ENCODE measurements at regions not wholly inside any gene's neighbourhood (a gene's known extent, or its start where the extent isn't known, plus 50 kb on each side); places are given as distances from the start of the nearest gene placed in this dataset.

GRCh38 chr6:138651491-138651890 lies 122.1 kb upstream of the CCDC28A start:
- H3K27me3 ChIP-seq, result no peaks in the 10 kb centered on the region
- H3K4me3 ChIP-seq, result no peak overlapping the region
- no peak for DNase-seq (ENCODE audit: low spot score in 2 of 2)
- no peaks in the 10 kb centered on the region for H3K9me3 ChIP-seq
- TF ChIP-seq POLR2AphosphoS5 (IDR thresholded peaks at IDR 0.05) (no peak), CTCF (IDR thresholded peaks at IDR 0.05) (no peak), EP300 (IDR thresholded peaks at IDR 0.05) (no peak), POLR2A (IDR thresholded peaks at IDR 0.05) (no peak)
- no peaks in the 10 kb centered on the region for H3K36me3 ChIP-seq
- H3K27ac ChIP-seq, result no peak overlapping the region
- peaks cover 47% of the 10 kb centered on the region for H3K4me1 ChIP-seq
- 87% methylated on average over 4 of the region's 4 CpGs for WGBS

DNA sequence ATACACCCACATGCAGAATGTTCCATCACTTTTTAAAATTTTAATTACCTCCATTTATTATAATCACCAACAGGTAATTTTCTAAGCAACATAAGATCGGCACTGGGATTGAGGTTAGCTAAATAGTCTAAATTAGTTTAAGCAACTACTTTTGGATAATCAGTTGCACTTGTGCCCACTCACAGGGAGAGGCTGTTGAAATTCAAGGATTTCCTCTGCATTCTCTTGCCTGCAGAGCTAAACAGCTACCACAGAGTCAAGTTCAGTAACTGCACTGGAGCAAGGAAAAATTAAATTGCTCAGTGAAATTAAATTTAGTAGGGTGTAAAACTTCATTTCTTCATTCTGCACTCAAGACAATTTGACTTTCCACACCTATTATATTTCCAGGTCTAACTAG lies 120.7 kb upstream of the CCDC28A start:
- Histone ChIP-seq H3K27me3 (no peaks in the 10 kb centered on the region), H3K4me3 (no peak overlapping the region), H3K9me3 (no peaks in the 10 kb centered on the region), H3K27ac (peak overlapping the region; percentile 45), H3K4me1 (peaks cover 54% of the 10 kb centered on the region), H3K36me3 (no peaks in the 10 kb centered on the region)
- no peak for DNase-seq (ENCODE audit: low spot score in 2 of 2)
- WGBS, result 44% methylated on average over 1 of the region's 1 CpG
- TF ChIP-seq EP300 (IDR thresholded peaks at IDR 0.05) (no peak), CTCF (IDR thresholded peaks at IDR 0.05) (no peak), POLR2A (IDR thresholded peaks at IDR 0.05) (no peak), POLR2AphosphoS5 (IDR thresholded peaks at IDR 0.05) (no peak)

DNA sequence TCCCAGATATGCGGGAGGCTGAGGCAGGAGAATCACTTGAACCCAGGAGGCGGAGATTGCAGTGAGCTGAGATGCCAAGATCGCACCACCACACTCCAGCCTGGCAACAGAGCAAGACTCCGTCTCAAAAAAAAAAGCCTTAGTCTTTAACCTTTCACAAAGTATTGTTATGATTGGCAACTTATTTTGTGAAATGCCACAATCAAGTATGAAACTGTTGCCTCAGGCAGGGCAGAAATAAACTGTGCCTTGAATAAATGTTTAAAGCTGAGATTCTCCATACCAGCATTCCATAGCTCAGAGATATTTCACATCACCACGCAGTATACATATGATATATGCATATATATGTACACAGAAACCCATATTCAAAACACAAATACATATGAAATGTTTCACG lies 120.1 kb upstream of the CCDC28A start:
- no peak for DNase-seq (ENCODE audit: low spot score in 2 of 2)
- H3K36me3 ChIP-seq, result no peaks in the 10 kb centered on the region
- no peaks in the 10 kb centered on the region for H3K27me3 ChIP-seq
- H3K4me3 ChIP-seq, result no peak overlapping the region
- no peak for TF ChIP-seq EP300 (IDR thresholded peaks at IDR 0.05)
- H3K4me1 ChIP-seq, result peaks cover 53% of the 10 kb centered on the region
- H3K9me3 ChIP-seq, result no peaks in the 10 kb centered on the region
- 59% methylated on average over 6 of the region's 6 CpGs for WGBS
- H3K27ac ChIP-seq, result peak overlapping the region; percentile 45

- TF ChIP-seq POLR2A (IDR thresholded peaks at IDR 0.05), result no peak
These were observed 118.6 kb upstream of the CCDC28A start for GRCh38 chr6:138654715-138655634.

GRCh38 chr6:138655828-138656227 lies 117.7 kb upstream of the CCDC28A start:
- Histone ChIP-seq H3K36me3 (no peaks in the 10 kb centered on the region), H3K27me3 (no peaks in the 10 kb centered on the region), H3K4me1 (peaks cover 47% of the 10 kb centered on the region), H3K9me3 (no peaks in the 10 kb centered on the region), H3K4me3 (no peak overlapping the region), H3K27ac (peak overlapping the region; percentile 72)
- no peak for DNase-seq (ENCODE audit: low spot score in 2 of 2)
- TF ChIP-seq EP300 (IDR thresholded peaks at IDR 0.05), result no peak
- TF ChIP-seq POLR2AphosphoS5 (IDR thresholded peaks at IDR 0.05), result no peak
- TF ChIP-seq POLR2A (IDR thresholded peaks at IDR 0.05), result no peak
- TF ChIP-seq CTCF (IDR thresholded peaks at IDR 0.05), result no peak
- 68% methylated on average over 6 of the region's 6 CpGs for WGBS

More at GRCh38 chr6:138654715-138655634, 118.6 kb upstream of the CCDC28A start:
- peak overlapping the region; percentile 8 for H3K4me3 ChIP-seq
- H3K36me3 ChIP-seq, result no peaks in the 10 kb centered on the region
- no peaks in the 10 kb centered on the region for H3K27me3 ChIP-seq
- 23% methylated on average over 6 of the region's 6 CpGs for WGBS
- DNase-seq (ENCODE audit: low spot score in 2 of 2), result no peak
- peaks cover 47% of the 10 kb centered on the region for H3K4me1 ChIP-seq
- H3K9me3 ChIP-seq, result no peaks in the 10 kb centered on the region
- H3K27ac ChIP-seq, result peak overlapping the region; percentile 72

DNA sequence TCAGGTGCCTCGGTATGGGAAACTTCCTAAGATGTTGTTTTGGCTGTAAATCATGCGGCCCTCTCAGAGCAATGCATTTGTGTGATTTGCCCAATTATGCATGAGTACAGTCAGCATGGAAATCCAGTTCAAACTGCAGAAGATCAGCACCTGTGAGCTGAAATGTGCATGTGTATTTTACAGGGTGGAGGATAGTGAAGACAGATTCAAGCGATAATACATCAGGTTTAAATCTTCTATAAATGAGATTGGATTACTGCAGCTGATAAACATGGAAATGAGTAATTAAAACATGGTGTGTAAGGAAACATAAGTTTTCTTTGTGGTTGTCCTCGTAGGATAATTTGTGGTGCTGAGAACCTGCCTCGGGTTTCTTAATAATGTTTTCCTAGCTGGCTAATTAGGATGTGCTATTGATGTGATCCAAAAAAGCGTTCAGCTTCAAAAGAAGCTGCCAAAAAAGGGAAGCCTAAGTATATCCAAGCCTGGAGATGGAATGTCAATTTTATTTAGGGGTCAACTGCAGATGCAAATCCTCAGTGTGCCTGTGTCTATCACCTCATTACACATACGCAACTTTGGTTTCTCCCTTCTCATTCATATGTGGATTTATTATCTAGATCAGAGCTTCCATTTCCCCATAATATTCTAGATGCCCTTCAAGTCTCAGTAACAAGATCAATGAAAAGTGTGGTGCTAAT lies 117.1 kb upstream of the CCDC28A start:
- no peak overlapping the region for H3K4me3 ChIP-seq
- no peaks in the 10 kb centered on the region for H3K9me3 ChIP-seq
- peak overlapping the region; percentile 72 for H3K27ac ChIP-seq
- TF ChIP-seq EP300 (IDR thresholded peaks at IDR 0.05) (no peak), POLR2AphosphoS5 (IDR thresholded peaks at IDR 0.05) (no peak), CTCF (IDR thresholded peaks at IDR 0.05) (no peak), POLR2A (IDR thresholded peaks at IDR 0.05) (no peak)
- H3K36me3 ChIP-seq, result no peaks in the 10 kb centered on the region
- 46% methylated on average over 7 of the region's 7 CpGs for WGBS
- peaks cover 48% of the 10 kb centered on the region for H3K4me1 ChIP-seq
- no peak for DNase-seq (ENCODE audit: low spot score in 2 of 2)
- H3K27me3 ChIP-seq, result no peaks in the 10 kb centered on the region

All from suprapubic skin (tissue), 4 donors.